SHP77 (cell line): ENCODE measurements at regions not wholly inside any gene's neighbourhood (a gene's known extent, or its start where the extent isn't known, plus 50 kb on each side); places are given as distances from the start of the nearest gene placed in this dataset.

ENCODE experiments used
- DNase-seq, 2 experiments: peaks; one replicate each; lab custom pipeline; 2025; lab: John Stamatoyannopoulos, UW

DNA sequence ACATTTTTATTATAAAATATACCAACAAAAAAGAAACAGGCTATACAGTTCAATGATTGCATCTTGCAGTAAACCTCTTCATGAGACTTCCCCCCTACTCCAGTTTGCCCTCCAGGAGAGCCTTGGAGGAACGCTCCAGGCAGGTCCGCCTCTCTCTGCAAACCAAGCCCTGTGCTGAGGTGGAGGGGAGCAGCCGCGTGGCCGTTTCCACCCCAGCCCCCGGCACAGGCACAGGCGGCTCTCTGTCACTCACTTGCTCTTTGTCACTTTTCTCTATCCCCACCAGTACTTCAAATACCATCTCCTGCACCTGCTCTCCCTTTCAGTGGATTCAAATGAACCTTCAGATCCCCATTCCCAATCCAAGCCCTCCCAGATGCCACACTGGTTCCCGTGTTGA, 479.9 kb downstream of the OCA2 start:
- DNase-seq = no peak

GRCh38 chr15:27617013-27617412, 482.1 kb downstream of the OCA2 start:
- no peak for DNase-seq

GRCh38 chr15:27608248-27608647, 490.9 kb downstream of the OCA2 start:
- no peak for DNase-seq

- peak in 1 of 2 experiments; percentile 11 for DNase-seq
Observed at GRCh38 chr15:27601239-27601960, 497.7 kb downstream of the OCA2 start.

GRCh38 chr15:27599034-27599433, 500.1 kb downstream of the OCA2 start:
- no peak for DNase-seq

DNA sequence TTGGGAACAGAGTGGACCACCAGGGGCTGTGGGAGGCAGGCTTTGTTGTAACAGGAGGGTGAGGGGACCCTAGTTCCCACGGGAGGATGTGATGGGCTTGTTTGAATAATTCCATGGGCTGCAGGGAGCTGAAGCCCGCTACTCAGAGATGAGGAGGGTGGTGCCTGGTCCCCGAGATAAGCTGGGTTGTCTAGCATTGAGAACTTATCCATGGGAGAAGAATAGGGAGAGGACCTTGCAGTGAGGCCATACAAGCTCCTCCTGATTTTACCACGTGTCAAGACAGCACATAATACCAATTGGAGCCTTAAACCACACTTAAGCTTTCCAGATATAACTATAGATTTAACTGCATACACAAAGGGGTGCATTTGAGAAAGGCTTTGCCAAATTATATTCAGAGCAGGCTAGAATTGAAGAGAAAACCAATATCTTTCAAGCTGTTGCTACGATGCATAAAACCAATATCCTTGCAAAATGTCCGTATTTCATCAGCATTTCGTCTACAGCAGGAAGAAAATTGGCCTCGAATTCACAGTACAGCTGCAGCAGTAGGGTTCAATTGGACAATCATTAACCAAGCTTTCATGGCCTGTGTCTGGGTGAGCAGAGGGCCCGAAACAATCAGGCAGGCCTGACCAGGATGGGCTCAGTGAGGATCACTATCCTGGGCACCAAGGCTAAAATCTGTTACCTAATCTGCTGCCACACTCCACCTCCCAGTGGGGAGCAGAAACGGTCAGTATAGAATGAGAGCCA, 500.7 kb downstream of the OCA2 start:
- DNase-seq = no peak

- no peak for DNase-seq
Observed at GRCh38 chr15:27595211-27595610, 503.9 kb downstream of the OCA2 start.

DNA sequence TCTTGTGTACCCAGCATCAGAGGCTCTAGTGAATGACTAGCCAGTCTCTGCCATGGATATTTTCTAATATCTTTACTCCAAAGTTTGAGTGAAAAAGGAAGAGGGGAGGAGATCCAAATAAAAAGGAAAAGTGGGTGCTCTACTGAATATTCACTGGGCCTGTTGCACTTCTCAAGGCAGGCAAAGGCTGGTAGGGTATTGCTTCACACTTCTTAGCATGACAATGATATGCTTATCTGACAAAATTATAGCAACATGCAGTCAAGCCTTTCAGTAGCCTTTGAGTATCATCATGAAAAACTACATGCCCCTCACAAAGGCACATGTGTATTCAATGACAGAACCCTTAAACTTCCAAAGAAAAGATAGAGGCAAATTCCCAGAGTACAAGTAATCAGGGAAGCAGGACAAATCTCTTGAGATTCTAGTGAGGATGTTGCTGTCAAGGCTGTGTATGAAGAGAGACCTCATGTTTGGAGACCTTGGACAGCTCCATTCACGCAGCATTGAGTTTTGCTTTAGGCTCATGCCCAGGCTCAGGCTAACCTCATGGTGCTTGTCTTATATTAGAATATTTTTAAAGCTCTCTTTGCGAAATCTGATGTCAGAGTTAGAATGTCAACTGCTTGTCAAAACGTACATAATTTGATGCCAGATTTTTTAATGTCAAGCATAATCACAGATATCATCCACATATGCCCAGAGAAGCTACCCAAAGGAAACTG, 506.9 kb downstream of the OCA2 start:
- DNase-seq = no peak
